H9 (cell line): ENCODE measurements at regions not wholly inside any gene's neighbourhood (a gene's known extent, or its start where the extent isn't known, plus 50 kb on each side); places are given as distances from the start of the nearest gene placed in this dataset.

Experiments used
- DNase-seq: peaks from one replicate; pipeline ENCODE4 v3.0.0-alpha.2; 2017
- H2AFZ ChIP-seq: one replicate; pipeline ENCODE4 v1.6.1; 2013; ENCODE audit warnings: mild to moderate bottlenecking, low read length, control low read depth, moderate library complexity
- H2AK5ac ChIP-seq: 2 replicates; pipeline ENCODE4 v1.6.1; 2013; ENCODE audit warnings: low read length, control low read depth, mixed read lengths; ENCODE audit not compliant: insufficient read length
- H2BK120ac ChIP-seq: one replicate; pipeline ENCODE4 v1.6.1; 2013; ENCODE audit warnings: low read depth, mild to moderate bottlenecking, low read length, control low read depth, inconsistent platforms; ENCODE audit not compliant: poor library complexity, severe bottlenecking
- H2BK12ac ChIP-seq: 2 replicates; pipeline ENCODE4 v1.6.1; 2013; ENCODE audit warnings: low read length, control low read depth, mixed read lengths, low read depth; ENCODE audit not compliant: insufficient read length
- H2BK15ac ChIP-seq: 2 replicates; pipeline ENCODE4 v1.6.1; 2013; ENCODE audit warnings: low read depth, low read length, control low read depth
- H2BK20ac ChIP-seq: one replicate; pipeline ENCODE4 v1.6.1; 2013; ENCODE audit warnings: low read depth, mild to moderate bottlenecking, low read length, control low read depth, inconsistent platforms; ENCODE audit not compliant: poor library complexity, severe bottlenecking
- H2BK5ac ChIP-seq: 2 replicates; pipeline ENCODE4 v1.6.1; 2013; ENCODE audit warnings: low read length, control low read depth, mixed read lengths; ENCODE audit not compliant: insufficient read length
- H3K14ac ChIP-seq: 2 replicates; pipeline ENCODE4 v1.6.1; 2013; ENCODE audit warnings: low read length, control low read depth; ENCODE audit not compliant: insufficient read depth
- H3K18ac ChIP-seq: 2 replicates; pipeline ENCODE4 v1.6.1; 2013; ENCODE audit warnings: low read depth, mild to moderate bottlenecking, mixed read lengths, low read length, control low read depth; ENCODE audit not compliant: insufficient read length
- H3K23ac ChIP-seq: 2 replicates; pipeline ENCODE4 v1.6.1; 2013; ENCODE audit warnings: low read length, control low read depth, mixed read lengths, low read depth; ENCODE audit not compliant: insufficient read length
- H3K23me2 ChIP-seq: 2 replicates; pipeline ENCODE4 v1.6.1; 2013; ENCODE audit warnings: low read depth, mild to moderate bottlenecking, mixed read lengths, low read length, control low read depth; ENCODE audit not compliant: insufficient read length, poor library complexity, severe bottlenecking
- H3K27ac ChIP-seq: 2 replicates; pipeline ENCODE4 v1.5.1; 2013; ENCODE audit warnings: low read length, control low read depth, mixed read lengths, low read depth; ENCODE audit not compliant: insufficient read length
- H3K27me3 ChIP-seq: 2 replicates; pipeline ENCODE4 v1.6.1; 2013; ENCODE audit warnings: low read length, control low read depth, inconsistent platforms; ENCODE audit not compliant: insufficient read depth
- H3K4ac ChIP-seq: 2 replicates; pipeline ENCODE4 v1.6.1; 2013; ENCODE audit warnings: low read depth, mild to moderate bottlenecking, control low read depth, inconsistent platforms, low read length, moderate library complexity
- H3K4me1 ChIP-seq: 2 replicates; pipeline ENCODE4 v1.6.1; 2013; ENCODE audit warnings: low read length, control low read depth, inconsistent platforms; ENCODE audit not compliant: insufficient read depth
- H3K4me2 ChIP-seq: 2 replicates; pipeline ENCODE4 v1.6.1; 2013; ENCODE audit warnings: low read length, control low read depth, mixed read lengths; ENCODE audit not compliant: insufficient read length, insufficient read depth
- H3K56ac ChIP-seq: 2 replicates; pipeline ENCODE4 v1.6.1; 2013; ENCODE audit warnings: low read depth, mild to moderate bottlenecking, mixed read lengths, low read length, control low read depth; ENCODE audit not compliant: insufficient read length
- H3K79me1 ChIP-seq: 2 replicates; pipeline ENCODE4 v1.6.1; 2013; ENCODE audit warnings: low read depth, mild to moderate bottlenecking, moderate library complexity, low read length, control low read depth, inconsistent platforms; ENCODE audit not compliant: insufficient read depth, poor library complexity, severe bottlenecking
- H3K79me2 ChIP-seq: 2 replicates; pipeline ENCODE4 v1.6.1; 2013; ENCODE audit warnings: low read length, control low read depth, inconsistent platforms; ENCODE audit not compliant: insufficient read depth
- H3K9ac ChIP-seq: 2 replicates; pipeline ENCODE4 v1.6.1; 2013; ENCODE audit warnings: low read length, control low read depth, mixed read lengths; ENCODE audit not compliant: insufficient read length; ENCODE audit errors: extremely low read depth
- H3K9me3 ChIP-seq: one replicate; pipeline ENCODE4 v1.6.1; 2013; ENCODE audit warnings: low read depth, low read length, inconsistent platforms; ENCODE audit not compliant: control insufficient read depth
- H3T11ph ChIP-seq: one replicate; pipeline ENCODE4 v1.6.1; 2013; ENCODE audit warnings: mild to moderate bottlenecking, low read length, control low read depth, inconsistent platforms
- H4K20me1 ChIP-seq: one replicate; pipeline ENCODE4 v1.6.1; 2013; ENCODE audit not compliant: control insufficient read depth, insufficient read length, insufficient read depth
- H4K5ac ChIP-seq: 2 replicates; pipeline ENCODE4 v1.6.1; 2013; ENCODE audit warnings: low read depth, mild to moderate bottlenecking, mixed read lengths, low read length, control low read depth; ENCODE audit not compliant: insufficient read length
- H4K8ac ChIP-seq: replicated peaks from 2 replicates; pipeline ENCODE4 v1.6.1; 2013; ENCODE audit warnings: low read length, control low read depth, mixed read lengths, low read depth; ENCODE audit not compliant: insufficient read length
- H4K91ac ChIP-seq: 2 replicates; pipeline ENCODE4 v1.6.1; 2013; ENCODE audit warnings: low read depth, mild to moderate bottlenecking, moderate library complexity, mixed read lengths, low read length, control low read depth; ENCODE audit not compliant: insufficient read length
- H3K27ac Mint-ChIP-seq, 3 experiments: 2 replicates in 2 of 3; 3 replicates in 1 of 3; pipeline ENCODE4 v1.8.0; 2020 to 2021; ENCODE audit warnings: mixed read lengths in 3 of 3, mild to moderate bottlenecking in 1 of 3, moderate library complexity in 1 of 3
- H3K27me3 Mint-ChIP-seq: 2 replicates; pipeline ENCODE4 v1.8.0; 2021; ENCODE audit warnings: low read depth, mild to moderate bottlenecking, moderate library complexity, mixed read lengths
- H3K36me3 Mint-ChIP-seq, 3 experiments: 2 replicates in 2 of 3; 3 replicates in 1 of 3; pipeline ENCODE4 v1.8.0; 2020 to 2021; ENCODE audit warnings: low read depth in 3 of 3, mixed read lengths in 3 of 3; ENCODE audit not compliant: insufficient read depth in 1 of 3
- H3K4me1 Mint-ChIP-seq, 2 experiments: 2 replicates each; pipeline ENCODE4 v1.8.0; 2020; ENCODE audit warnings: mixed read lengths in 2 of 2
- H3K4me3 Mint-ChIP-seq, 2 experiments: 2 replicates in 1 of 2; 3 replicates in 1 of 2; pipeline ENCODE4 v1.8.0; 2020 to 2021; ENCODE audit warnings: mild to moderate bottlenecking in 2 of 2, mixed read lengths in 2 of 2, moderate library complexity in 1 of 2
- H3K9me3 Mint-ChIP-seq, 2 experiments: 2 replicates in 1 of 2; 3 replicates in 1 of 2; pipeline ENCODE4 v1.8.0; 2020; ENCODE audit warnings: mild to moderate bottlenecking in 2 of 2, mixed read lengths in 2 of 2, moderate library complexity in 1 of 2
- WGBS: extraction: QIAGEN DNeasy Blood & Tissue Kit; methylation state at CpG from one replicate; pipeline ENCODE4 v1.1.7; 2013; ENCODE audit warnings: missing lambda C conversion rate, low lambda C conversion rate, mixed read lengths; ENCODE audit not compliant: insufficient read length; ENCODE audit errors: extremely low coverage; 5-methylcytosine and 5-hydroxymethylcytosine counted together
- TF ChIP-seq, protein P1 (sequence below): fragments of 200-600 bp; sonication (generic); conservative IDR thresholded peaks from 3 replicates; pipeline ENCODE4 v1.8.0; 2021; ENCODE audit warnings: antibody characterized with exemption, mild to moderate bottlenecking

DNA sequence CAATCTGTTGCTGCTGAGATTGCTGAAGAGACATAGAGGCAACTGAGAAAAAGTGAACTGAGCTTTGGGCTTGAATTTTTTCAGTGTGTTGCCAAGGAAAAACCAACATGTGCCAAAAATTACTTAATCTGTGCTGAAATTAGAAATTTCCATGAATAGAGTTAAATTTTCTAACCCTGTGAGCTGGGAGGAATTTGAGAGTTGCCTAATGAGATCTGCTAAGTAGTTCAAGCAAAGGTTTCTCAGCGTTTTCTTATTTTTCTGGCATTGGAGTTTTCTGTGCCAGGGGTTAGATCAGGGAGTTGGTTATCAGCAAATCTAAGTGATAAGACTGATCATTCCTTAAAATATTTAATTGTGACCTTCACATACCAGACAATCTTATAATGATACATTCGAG is 457.5 kb upstream of the GNPDA2 start:
- Histone ChIP-seq H3K9ac (no peak overlapping the region), H2AK5ac (no peak overlapping the region), H3K4me2 (no peak overlapping the region), H3K79me2 (no peaks in the 10 kb centered on the region), H3T11ph (no peak overlapping the region), H3K9me3 (no peaks in the 10 kb centered on the region), H3K14ac (no peak overlapping the region), H2BK20ac (no peak overlapping the region), H3K18ac (no peak overlapping the region), H3K27me3 (no peaks in the 10 kb centered on the region), H3K23me2 (no peaks in the 10 kb centered on the region), H3K4ac (no peak overlapping the region), H3K56ac (no peak overlapping the region), H3K79me1 (no peaks in the 10 kb centered on the region), H2AFZ (no peak overlapping the region), H3K23ac (no peak overlapping the region), H2BK120ac (no peak overlapping the region), H2BK5ac (no peak overlapping the region), H3K27ac (no peak overlapping the region), H4K91ac (no peak overlapping the region), H2BK15ac (no peak overlapping the region), H4K20me1 (no peaks in the 10 kb centered on the region), H3K4me1 (no peaks in the 10 kb centered on the region), H2BK12ac (no peak overlapping the region), H4K5ac (no peak overlapping the region), H4K8ac (no peak overlapping the region)
- Mint-ChIP-seq H3K27me3 (no peaks in the 10 kb centered on the region), H3K27ac (no peak overlapping the region), H3K36me3 (no peaks in the 10 kb centered on the region), H3K9me3 (no peaks in the 10 kb centered on the region), H3K4me3 (no peak overlapping the region), H3K4me1 (no peaks in the 10 kb centered on the region)
- TF ChIP-seq, protein P1, sequence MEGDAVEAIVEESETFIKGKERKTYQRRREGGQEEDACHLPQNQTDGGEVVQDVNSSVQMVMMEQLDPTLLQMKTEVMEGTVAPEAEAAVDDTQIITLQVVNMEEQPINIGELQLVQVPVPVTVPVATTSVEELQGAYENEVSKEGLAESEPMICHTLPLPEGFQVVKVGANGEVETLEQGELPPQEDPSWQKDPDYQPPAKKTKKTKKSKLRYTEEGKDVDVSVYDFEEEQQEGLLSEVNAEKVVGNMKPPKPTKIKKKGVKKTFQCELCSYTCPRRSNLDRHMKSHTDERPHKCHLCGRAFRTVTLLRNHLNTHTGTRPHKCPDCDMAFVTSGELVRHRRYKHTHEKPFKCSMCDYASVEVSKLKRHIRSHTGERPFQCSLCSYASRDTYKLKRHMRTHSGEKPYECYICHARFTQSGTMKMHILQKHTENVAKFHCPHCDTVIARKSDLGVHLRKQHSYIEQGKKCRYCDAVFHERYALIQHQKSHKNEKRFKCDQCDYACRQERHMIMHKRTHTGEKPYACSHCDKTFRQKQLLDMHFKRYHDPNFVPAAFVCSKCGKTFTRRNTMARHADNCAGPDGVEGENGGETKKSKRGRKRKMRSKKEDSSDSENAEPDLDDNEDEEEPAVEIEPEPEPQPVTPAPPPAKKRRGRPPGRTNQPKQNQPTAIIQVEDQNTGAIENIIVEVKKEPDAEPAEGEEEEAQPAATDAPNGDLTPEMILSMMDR, result no peak
- DNase-seq, result no peak
- no CpG with 5 or more reads among the region's 2 CpGs for WGBS
